ENCODE measurements at regions not wholly inside any gene's neighbourhood (a gene's known extent, or its start where the extent isn't known, plus 50 kb on each side); places are given as distances from the start of the nearest gene placed in this dataset.
A peak's percentile ranks its signal among the peaks of the same experiment; 100 is the strongest.

DNA sequence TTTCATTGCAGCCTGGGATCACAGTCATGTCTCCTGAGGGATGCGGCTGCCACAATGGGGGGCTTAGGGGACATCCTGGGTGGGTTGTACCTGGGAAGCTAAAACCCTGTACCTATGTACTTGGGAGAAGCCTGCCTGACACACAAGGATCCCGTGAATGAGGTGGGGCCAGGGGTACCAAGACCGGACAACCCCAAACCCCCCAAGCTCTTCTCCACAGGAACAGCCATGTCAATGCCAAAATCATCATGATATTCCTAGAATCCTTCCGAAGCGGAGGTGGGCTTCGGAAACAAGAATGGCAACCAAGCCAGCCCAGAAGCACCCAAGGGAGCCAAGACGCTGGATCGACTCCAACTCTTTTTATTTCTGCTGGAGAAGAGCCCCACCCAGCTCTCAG lies 260.3 kb upstream of the TCERG1L start:
- no peak overlapping the region for H3K4me3 ChIP-seq
- peak; percentile 41 for DNase-seq (ENCODE audit: low spot score)

GRCh38 chr10:131573256-131573655 lies 261.7 kb upstream of the TCERG1L start:
- no peak overlapping the region for H3K4me3 ChIP-seq
- DNase-seq (ENCODE audit: low spot score), result peak; percentile 33

More for the DNA sequence above, 260.3 kb upstream of the TCERG1L start:
- H3K27ac ChIP-seq, result no peak overlapping the region
- TF ChIP-seq, protein P1, sequence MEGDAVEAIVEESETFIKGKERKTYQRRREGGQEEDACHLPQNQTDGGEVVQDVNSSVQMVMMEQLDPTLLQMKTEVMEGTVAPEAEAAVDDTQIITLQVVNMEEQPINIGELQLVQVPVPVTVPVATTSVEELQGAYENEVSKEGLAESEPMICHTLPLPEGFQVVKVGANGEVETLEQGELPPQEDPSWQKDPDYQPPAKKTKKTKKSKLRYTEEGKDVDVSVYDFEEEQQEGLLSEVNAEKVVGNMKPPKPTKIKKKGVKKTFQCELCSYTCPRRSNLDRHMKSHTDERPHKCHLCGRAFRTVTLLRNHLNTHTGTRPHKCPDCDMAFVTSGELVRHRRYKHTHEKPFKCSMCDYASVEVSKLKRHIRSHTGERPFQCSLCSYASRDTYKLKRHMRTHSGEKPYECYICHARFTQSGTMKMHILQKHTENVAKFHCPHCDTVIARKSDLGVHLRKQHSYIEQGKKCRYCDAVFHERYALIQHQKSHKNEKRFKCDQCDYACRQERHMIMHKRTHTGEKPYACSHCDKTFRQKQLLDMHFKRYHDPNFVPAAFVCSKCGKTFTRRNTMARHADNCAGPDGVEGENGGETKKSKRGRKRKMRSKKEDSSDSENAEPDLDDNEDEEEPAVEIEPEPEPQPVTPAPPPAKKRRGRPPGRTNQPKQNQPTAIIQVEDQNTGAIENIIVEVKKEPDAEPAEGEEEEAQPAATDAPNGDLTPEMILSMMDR (IDR thresholded peaks at IDR 0.05), result no peak

GRCh38 chr10:131573707-131574106 lies 262.2 kb upstream of the TCERG1L start:
- Histone ChIP-seq H3K27ac (no peak overlapping the region), H3K4me3 (no peak overlapping the region)
- TF ChIP-seq, protein P1 (IDR thresholded peaks at IDR 0.05), result no peak
- DNase-seq (ENCODE audit: low spot score), result peak; percentile 29

More at GRCh38 chr10:131573256-131573655, 261.7 kb upstream of the TCERG1L start:
- TF ChIP-seq, protein P1 (IDR thresholded peaks at IDR 0.05), result no peak
- no peak overlapping the region for H3K27ac ChIP-seq

- TF ChIP-seq, protein P1 (IDR thresholded peaks at IDR 0.05), result no peak
- H3K27ac ChIP-seq, result no peak overlapping the region
- H3K4me3 ChIP-seq, result no peak overlapping the region
- peak; percentile 62 for DNase-seq (ENCODE audit: low spot score)
Observed at GRCh38 chr10:131574363-131574706, 262.8 kb upstream of the TCERG1L start.

DNA sequence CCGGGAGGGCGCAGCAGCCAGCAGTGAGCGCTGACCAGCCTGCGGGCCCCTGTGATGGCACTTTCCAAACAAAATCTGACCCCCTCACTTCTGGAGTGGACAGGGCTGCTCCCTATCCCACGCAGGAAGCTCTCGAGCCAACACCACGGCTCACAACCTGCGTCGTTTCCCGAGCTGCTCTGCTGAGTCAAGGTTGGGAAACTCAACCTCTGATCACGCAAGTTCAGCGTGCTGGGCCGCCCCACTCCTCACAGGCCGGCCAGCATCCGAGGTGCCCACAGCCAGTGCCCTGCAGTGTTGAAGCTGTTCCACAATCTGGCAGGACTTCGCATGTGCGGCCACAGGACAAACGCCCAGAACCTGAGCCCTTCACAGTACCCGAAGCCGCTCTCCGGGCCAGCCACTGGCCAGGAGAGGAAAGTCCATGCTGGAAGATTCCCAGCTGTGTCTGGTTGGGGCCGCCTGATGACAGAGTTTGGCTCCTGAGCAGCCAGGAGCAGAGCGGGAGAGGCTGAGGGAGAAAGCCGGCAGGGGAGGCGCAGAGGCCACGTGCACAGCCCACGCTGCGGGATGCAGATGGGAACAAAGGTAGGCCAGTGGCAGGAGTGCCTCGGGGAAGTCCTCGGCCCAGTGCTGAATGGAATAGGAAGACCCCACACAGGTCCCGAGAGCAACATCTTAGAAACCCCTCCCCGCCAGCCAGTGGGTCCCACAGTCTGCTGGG lies 263.3 kb upstream of the TCERG1L start:
- no peak overlapping the region for H3K27ac ChIP-seq
- H3K4me3 ChIP-seq, result no peak overlapping the region
- TF ChIP-seq, protein P1 (IDR thresholded peaks at IDR 0.05), result no peak
- DNase-seq (ENCODE audit: low spot score), result peak; percentile 47

GRCh38 chr10:131575877-131576276 lies 264.4 kb upstream of the TCERG1L start:
- DNase-seq (ENCODE audit: low spot score), result no peak
- Histone ChIP-seq H3K27ac (no peak overlapping the region), H3K4me3 (no peak overlapping the region)
- TF ChIP-seq, protein P1 (IDR thresholded peaks at IDR 0.05), result no peak
